B cell (primary cell): ENCODE measurements at regions not wholly inside any gene's neighbourhood (a gene's known extent, or its start where the extent isn't known, plus 50 kb on each side); places are given as distances from the start of the nearest gene placed in this dataset.

ENCODE experiments used
- ATAC-seq: fragments of 200-7000 bp; cut with Tn5 transposase; one replicate; pipeline ENCODE4 v1.10.0; 2021; ENCODE audit warnings: low read depth, mild to moderate bottlenecking, moderate number of reproducible peaks, moderate library complexity
- CTCF ChIA-PET: fragments of 350-600 bp; sonication (Branson Sonifier 250); formaldehyde crosslinking; loops from one replicate; lab custom pipeline; 2021; ENCODE audit warnings: antibody characterized with exemption, inconsistent platforms; lab: Charles Lee
- POLR2A ChIA-PET: fragments of 350-600 bp; sonication (Branson Sonifier 250); formaldehyde crosslinking; loops from one replicate; lab custom pipeline; 2021; ENCODE audit warnings: antibody characterized with exemption; lab: Charles Lee
- DNase-seq: peaks from one replicate; pipeline ENCODE4 v3.0.0; 2013
- H2AFZ ChIP-seq: 2 replicates; pipeline ENCODE4 v1.6.1; 2012; ENCODE audit warnings: mild to moderate bottlenecking, low read depth, low read length; ENCODE audit not compliant: insufficient read depth, poor library complexity, severe bottlenecking
- H3K27ac ChIP-seq, 2 donors: 1 replicate in 1 of 2; 2 replicates in 1 of 2; pipeline ENCODE4 v1.5.1; 2012 to 2013; ENCODE audit warnings: low read length in 2 of 2, mild to moderate bottlenecking in 2 of 2, moderate library complexity in 1 of 2
- H3K27me3 ChIP-seq, 4 experiments: fragments of 200-600 bp in 1 of 4; sonication (generic) in 1 of 4; replicated peaks in 1 of 4; 1 replicate in 2 of 4; 2 replicates in 2 of 4; pipeline versions ENCODE4 v1.6.1 to v1.7.0; 2013 to 2016; ENCODE audit warnings: low read length in 3 of 4, mild to moderate bottlenecking in 2 of 4, mixed read lengths in 1 of 4, moderate library complexity in 1 of 4; ENCODE audit not compliant: insufficient read depth in 4 of 4, control insufficient read depth in 3 of 4; ENCODE audit errors: control extremely low read depth in 1 of 4
- H3K36me3 ChIP-seq, 2 experiments: replicated peaks in 1 of 2; 1 replicate in 1 of 2; 2 replicates in 1 of 2; pipeline versions ENCODE4 v1.6.1 to v1.7.1; 2013; ENCODE audit warnings: low read length in 1 of 2; ENCODE audit not compliant: insufficient read depth in 2 of 2, control insufficient read depth in 1 of 2; ENCODE audit errors: control extremely low read depth in 1 of 2, extremely low read depth in 1 of 2
- H3K4me1 ChIP-seq, 2 donors: fragments of 200-600 bp in 1 of 2; sonication (generic) in 1 of 2; 1 replicate in 1 of 2; 2 replicates in 1 of 2; pipeline versions ENCODE4 v1.5.1 to v1.6.1; 2013 to 2017; ENCODE audit warnings: low read length in 2 of 2; ENCODE audit not compliant: control insufficient read depth in 2 of 2, insufficient read depth in 2 of 2
- H3K4me2 ChIP-seq: replicated peaks from 2 replicates; pipeline ENCODE3; 2012; ENCODE audit warnings: mild to moderate bottlenecking, low read depth, low read length; ENCODE audit not compliant: poor library complexity, severe bottlenecking
- H3K4me3 ChIP-seq, 5 experiments: fragments of 200-600 bp in 1 of 5; sonication (generic) in 1 of 5; 1 replicate in 3 of 5; 2 replicates in 2 of 5; pipeline versions ENCODE4 v1.5.1 to v1.7.0; 2011 to 2016; ENCODE audit warnings: low read length in 4 of 5, mild to moderate bottlenecking in 4 of 5, low read depth in 2 of 5, control low read depth in 1 of 5, moderate library complexity in 1 of 5; ENCODE audit not compliant: insufficient read depth in 1 of 5; ENCODE audit errors: control extremely low read depth in 1 of 5, extremely low read depth in 1 of 5
- H3K79me2 ChIP-seq: fragments of 200-600 bp; sonication (generic); one replicate; pipeline ENCODE4 v1.6.0; 2016; ENCODE audit warnings: low read length; ENCODE audit not compliant: control insufficient read depth, insufficient read depth
- H3K9ac ChIP-seq: fragments of 200-600 bp; sonication (generic); 2 replicates; pipeline ENCODE4 v1.6.1; 2017; ENCODE audit warnings: mild to moderate bottlenecking, low read length, moderate library complexity
- H3K9me3 ChIP-seq, 3 donors: one replicate each; pipeline versions ENCODE4 v1.6.1 to v1.7.1; 2013; ENCODE audit warnings: low read length in 2 of 3; ENCODE audit not compliant: control insufficient read depth in 2 of 3, insufficient read depth in 1 of 3; ENCODE audit errors: control extremely low read depth in 1 of 3
- H4K20me1 ChIP-seq: 2 replicates; pipeline ENCODE4 v1.6.0; 2012; ENCODE audit warnings: mild to moderate bottlenecking, low read length; ENCODE audit not compliant: insufficient read depth, control insufficient read depth, poor library complexity, severe bottlenecking
- H3K27ac Mint-ChIP-seq: one replicate; pipeline ENCODE4 v1.8.0; 2021; ENCODE audit warnings: mixed read lengths
- H3K27me3 Mint-ChIP-seq: one replicate; pipeline ENCODE4 v1.8.0; 2021; ENCODE audit warnings: mixed read lengths
- H3K4me1 Mint-ChIP-seq: one replicate; pipeline ENCODE4 v1.8.0; 2021; ENCODE audit warnings: mixed read lengths
- H3K4me3 Mint-ChIP-seq: one replicate; pipeline ENCODE4 v1.8.0; 2021; ENCODE audit warnings: mixed read lengths
- H3K9me3 Mint-ChIP-seq: one replicate; pipeline ENCODE4 v1.8.0; 2022; ENCODE audit warnings: mixed read lengths; ENCODE audit not compliant: insufficient read depth
- CTCF ChIP-seq: fragments of 200-600 bp; IDR thresholded peaks from one replicate; pipeline ENCODE4 v1.8.0; 2022; ENCODE audit warnings: antibody characterized with exemption, mild to moderate bottlenecking
- EZH2 ChIP-seq: IDR thresholded peaks from 2 replicates; pipeline ENCODE4 v1.6.1; 2012; ENCODE audit warnings: borderline replicate concordance, low read depth, mild to moderate bottlenecking, moderate library complexity, low read length; ENCODE audit not compliant: insufficient read depth, poor library complexity, severe bottlenecking
- WGBS: methylation state at CpG from one replicate; pipeline ENCODE4 v1.1.5; 2013; ENCODE audit warnings: missing lambda C conversion rate; ENCODE audit not compliant: insufficient coverage; 5-methylcytosine and 5-hydroxymethylcytosine counted together
- intact Hi-C: fragments of 100-400 bp; cut with micrococcal nuclease; formaldehyde crosslinking; loops from one replicate; pipeline ENCODE4 v1.10.0; 2022

- no peak overlapping the region for H3K4me3 ChIP-seq
- DNase-seq (no peak), ATAC-seq (no peak)
- H3K27me3 ChIP-seq: no peaks in the 10 kb centered on the region
- H2AFZ ChIP-seq: no peak overlapping the region
- Mint-ChIP-seq H3K4me3 (no peak overlapping the region), H3K27ac (no peak overlapping the region), H3K9me3 (peaks cover 10% of the 10 kb centered on the region), H3K4me1 (no peaks in the 10 kb centered on the region), H3K27me3 (peaks cover 8% of the 10 kb centered on the region)
- H3K9me3 ChIP-seq: peaks cover 0 to 9% (median 4%) of the 10 kb centered on the region in 3 donors
- H3K27ac ChIP-seq: no peak overlapping the region
- H3K4me2 ChIP-seq: no peak overlapping the region
- H3K4me1 ChIP-seq: no peaks in the 10 kb centered on the region
- H3K79me2 ChIP-seq: no peaks in the 10 kb centered on the region
- TF ChIP-seq CTCF (no peak), EZH2 (no peak)
- H3K9ac ChIP-seq: no peak overlapping the region
- POLR2A ChIA-PET: no interaction called here
- no peaks in the 10 kb centered on the region for H4K20me1 ChIP-seq
- intact Hi-C loops: no loop called here
- CTCF ChIA-PET: no interaction called here
- H3K36me3 ChIP-seq: no peaks in the 10 kb centered on the region
Observed at GRCh38 chr14:31986405-31986804, 90.7 kb upstream of the ARHGAP5 start.

GRCh38 chr14:31987721-31988120, 89.4 kb upstream of the ARHGAP5 start:
- TF ChIP-seq CTCF (no peak), EZH2 (no peak)
- H3K4me1 Mint-ChIP-seq: no peaks in the 10 kb centered on the region
- POLR2A ChIA-PET: no interaction called here

More at GRCh38 chr14:31987721-31988120, 89.4 kb upstream of the ARHGAP5 start:
- ATAC-seq (no peak), DNase-seq (no peak)
- H4K20me1 ChIP-seq: no peaks in the 10 kb centered on the region
- H3K27ac Mint-ChIP-seq: no peak overlapping the region
- peaks cover 4% of the 10 kb centered on the region for H3K27me3 Mint-ChIP-seq
- no peak overlapping the region for H3K4me3 Mint-ChIP-seq
- H3K9me3 Mint-ChIP-seq: peaks cover 3% of the 10 kb centered on the region
- CTCF ChIA-PET: no interaction called here
- no peaks in the 10 kb centered on the region for H3K27me3 ChIP-seq
- H3K27ac ChIP-seq: no peak overlapping the region
- no peaks in the 10 kb centered on the region for H3K79me2 ChIP-seq
- intact Hi-C loops: no loop called here
- H2AFZ ChIP-seq: no peak overlapping the region
- WGBS: no CpG with 5 or more reads among the region's 1 CpG
- no peaks in the 10 kb centered on the region for H3K36me3 ChIP-seq
- H3K4me3 ChIP-seq: no peak overlapping the region
- H3K9me3 ChIP-seq: peaks cover 0 to 9% (median 4%) of the 10 kb centered on the region in 3 donors
- H3K9ac ChIP-seq: no peak overlapping the region
- no peak overlapping the region for H3K4me2 ChIP-seq
- no peaks in the 10 kb centered on the region for H3K4me1 ChIP-seq
